GM10248 (cell line): ENCODE measurements at regions not wholly inside any gene's neighbourhood (a gene's known extent, or its start where the extent isn't known, plus 50 kb on each side); places are given as distances from the start of the nearest gene placed in this dataset.

Experiments
- CTCF ChIA-PET: fragments of 300-600 bp; sonication (Branson Sonifier 250); formaldehyde crosslinking; extraction: SDS; loops from one replicate; lab custom pipeline; 2021; ENCODE audit warnings: antibody characterized with exemption; lab: Yijun Ruan, JAX
- POLR2A ChIA-PET: fragments of 350-650 bp; sonication (Branson Sonifier 250); formaldehyde crosslinking; extraction: SDS; loops from one replicate; lab custom pipeline; 2020; ENCODE audit warnings: antibody characterized with exemption; lab: Yijun Ruan, JAX
- DNase-seq: peaks from one replicate; pipeline ENCODE4 v3.0.0; 2012; ENCODE audit errors: extremely low spot score
- CTCF ChIP-seq: IDR thresholded peaks from 2 replicates; pipeline ENCODE4 v1.5.1; 2012; ENCODE audit warnings: mild to moderate bottlenecking, low read depth; ENCODE audit errors: extremely low read depth, missing control alignments, control extremely low read depth

DNA sequence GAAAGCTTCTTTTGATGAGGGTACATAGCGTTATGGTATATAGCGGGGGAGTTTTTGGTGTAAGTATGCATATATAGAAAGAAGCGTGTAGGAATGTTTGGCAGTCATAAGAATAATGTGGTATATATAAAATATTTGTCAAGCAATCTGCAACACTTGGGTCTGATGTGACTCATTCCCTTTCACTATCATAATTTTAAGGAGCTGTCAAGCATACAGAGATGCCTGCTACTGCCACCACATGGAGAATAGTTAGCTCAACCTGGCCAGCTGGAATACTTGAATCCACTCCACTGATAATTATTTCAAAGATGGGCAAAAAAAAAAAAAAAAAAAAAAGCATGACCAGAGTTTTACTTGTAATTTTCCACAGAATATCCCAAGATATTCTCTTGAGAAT is 559.8 kb upstream of the REG3G start:
- DNase-seq, result no peak
- TF ChIP-seq CTCF, result no peak
- POLR2A ChIA-PET, result no interaction called here
- CTCF ChIA-PET, result no interaction called here

- TF ChIP-seq CTCF, result no peak
- ChIA-PET POLR2A (no interaction called here), CTCF (no interaction called here)
- no peak for DNase-seq
These were observed 548.8 kb upstream of the REG3G start for GRCh38 chr2:78476619-78477229.

DNA sequence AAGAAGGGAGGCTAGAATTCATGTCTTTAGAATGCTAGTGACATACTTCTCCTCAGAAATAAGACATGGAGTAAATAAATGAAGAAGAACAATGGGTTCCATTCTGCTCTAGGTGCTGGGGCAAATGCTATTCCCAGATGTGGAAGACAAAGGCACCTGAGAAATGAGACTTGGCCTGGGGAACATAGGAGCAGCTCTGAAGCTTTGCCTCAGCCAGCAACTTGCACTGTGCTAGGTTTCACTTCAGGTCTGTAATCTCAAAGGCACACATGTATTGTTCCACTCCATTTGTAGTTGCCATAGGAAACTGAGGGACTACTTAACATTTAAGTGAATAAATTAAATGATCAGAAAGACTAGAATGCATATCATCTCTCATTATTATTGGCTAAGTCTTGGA is 538.9 kb upstream of the REG3G start:
- DNase-seq, result no peak
- no peak for TF ChIP-seq CTCF
- POLR2A ChIA-PET, result no interaction called here
- CTCF ChIA-PET, result no interaction called here

- ChIA-PET POLR2A (no interaction called here), CTCF (no interaction called here)
- no peak for DNase-seq
- TF ChIP-seq CTCF, result no peak
These were observed 527.4 kb upstream of the REG3G start for GRCh38 chr2:78498125-78498524.

DNA sequence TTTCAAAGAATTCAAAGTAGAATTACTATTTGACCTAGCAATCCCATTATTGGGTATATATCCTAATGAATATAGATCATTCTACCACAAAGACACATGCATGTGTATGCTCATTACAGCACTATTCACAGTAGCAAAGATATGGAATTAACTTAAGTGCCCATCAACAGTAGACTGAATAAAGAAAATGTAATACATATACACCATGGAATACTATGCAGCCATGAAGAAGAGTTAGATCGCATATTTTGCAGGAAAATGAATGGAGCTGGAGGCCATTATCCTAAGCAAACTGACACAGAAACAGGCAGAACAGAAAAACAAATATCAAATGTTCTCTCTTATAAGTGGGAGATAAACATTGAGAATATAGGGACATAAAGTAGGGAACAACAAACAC is 519.2 kb upstream of the REG3G start:
- ChIA-PET POLR2A (no interaction called here), CTCF (no interaction called here)
- DNase-seq, result no peak
- no peak for TF ChIP-seq CTCF

GRCh38 chr2:78521938-78522337 is 503.6 kb upstream of the REG3G start:
- POLR2A ChIA-PET, result no interaction called here
- CTCF ChIA-PET, result no interaction called here
- no peak for TF ChIP-seq CTCF
- no peak for DNase-seq
